AG10803 (cell line): ENCODE measurements at regions not wholly inside any gene's neighbourhood (a gene's known extent, or its start where the extent isn't known, plus 50 kb on each side); places are given as distances from the start of the nearest gene placed in this dataset.
"Not testable (repeated sequence)": the region's sequence is repeated elsewhere in the genome, so short reads cannot be mapped to it uniquely, and the experiment has no call there.

Experiments used
- DNase-seq: peaks from one replicate; pipeline ENCODE4 v3.0.0; 2010; ENCODE audit warnings: low read depth
- H3K4me3 ChIP-seq: 2 replicates; pipeline ENCODE4 v1.5.1; 2011; ENCODE audit warnings: mild to moderate bottlenecking, low read length, control low read depth
- CTCF ChIP-seq: conservative IDR thresholded peaks from 2 replicates; pipeline ENCODE4 v1.5.1; 2011; ENCODE audit warnings: mild to moderate bottlenecking, low read length, control low read depth, inconsistent platforms

DNA sequence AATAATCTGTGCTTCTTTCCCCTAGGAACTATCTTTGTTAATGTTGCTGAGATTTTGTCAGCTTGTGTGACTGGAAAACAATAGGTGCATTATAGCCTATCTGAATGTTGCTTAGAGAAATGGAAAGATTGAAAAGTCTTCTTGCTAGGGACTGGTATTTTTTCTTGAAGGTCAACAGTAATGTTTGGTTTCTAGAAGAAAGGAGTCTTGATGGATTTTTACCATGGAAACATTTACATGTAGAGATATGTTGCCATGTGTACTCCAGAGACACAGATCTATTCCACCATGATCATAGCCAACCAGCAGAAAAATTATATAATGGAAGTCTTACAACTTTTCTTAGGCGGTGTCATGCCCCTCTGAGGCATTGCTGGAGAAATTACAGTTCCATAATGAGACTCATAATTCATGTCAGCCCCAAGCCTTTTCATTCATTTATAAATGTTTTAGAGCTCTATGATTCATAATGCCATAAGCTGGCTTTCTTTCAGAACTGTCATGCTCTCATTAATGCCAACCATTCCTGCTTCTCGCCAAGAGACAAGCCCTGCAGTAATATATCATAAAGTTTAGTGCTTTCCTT is 175.1 kb upstream of the PTPRZ1 start:
- no peak overlapping the region for H3K4me3 ChIP-seq
- no peak for DNase-seq
- no peak for TF ChIP-seq CTCF

DNA sequence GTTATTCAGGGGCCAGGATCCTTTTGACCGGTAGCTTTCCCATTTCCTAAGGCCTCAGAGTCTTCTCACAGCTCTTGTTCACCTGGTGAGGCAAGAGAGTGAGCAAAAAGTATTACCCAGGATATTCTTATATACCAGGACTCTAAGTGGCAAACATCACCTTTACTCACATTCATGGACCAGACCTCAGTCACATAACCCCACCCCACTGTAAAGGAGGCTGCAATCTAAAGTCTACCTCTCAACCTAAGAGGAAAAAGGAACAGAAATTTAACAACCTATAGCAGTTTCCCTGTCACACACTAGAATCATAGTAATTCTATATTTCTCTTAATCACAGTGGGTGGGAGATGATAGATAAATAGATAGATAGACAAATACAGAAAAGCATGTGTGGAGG is 176.0 kb upstream of the PTPRZ1 start:
- TF ChIP-seq CTCF, result no peak
- no peak for DNase-seq
- no peak overlapping the region for H3K4me3 ChIP-seq

GRCh38 chr7:121689749-121690148 is 183.2 kb upstream of the PTPRZ1 start:
- no peak for TF ChIP-seq CTCF
- DNase-seq, result no peak
- no peak overlapping the region for H3K4me3 ChIP-seq

DNA sequence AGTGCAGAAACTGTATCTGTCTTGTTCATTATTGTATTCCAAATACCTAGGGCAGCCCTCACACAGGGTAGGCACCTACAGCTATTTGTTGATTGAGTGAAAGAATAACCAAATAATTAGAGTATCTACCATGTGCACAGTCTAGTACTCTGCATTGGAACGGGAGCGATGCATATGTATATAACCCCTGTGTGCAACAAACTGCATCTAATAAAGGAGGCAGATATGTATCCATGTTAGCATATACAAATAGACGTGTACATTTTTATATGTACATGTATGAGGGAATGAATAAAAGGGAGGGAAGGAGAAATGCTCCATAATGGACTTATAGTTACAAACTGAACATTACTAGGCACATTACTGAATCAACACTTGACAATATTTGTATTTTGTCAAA is 191.3 kb upstream of the PTPRZ1 start:
- DNase-seq, result no peak
- H3K4me3 ChIP-seq, result no peak overlapping the region
- TF ChIP-seq CTCF, result no peak

- DNase-seq, result no peak
- H3K4me3 ChIP-seq, result no peak overlapping the region
- TF ChIP-seq CTCF, result no peak
Observed at GRCh38 chr7:121676168-121676567, 196.8 kb upstream of the PTPRZ1 start.

GRCh38 chr7:121674455-121674854 is 198.5 kb upstream of the PTPRZ1 start:
- DNase-seq, H3K4me3 ChIP-seq: not testable (repeated sequence)

GRCh38 chr7:121669144-121669543 is 203.8 kb upstream of the PTPRZ1 start:
- no peak for TF ChIP-seq CTCF
- H3K4me3 ChIP-seq, result no peak overlapping the region
- no peak for DNase-seq

DNA sequence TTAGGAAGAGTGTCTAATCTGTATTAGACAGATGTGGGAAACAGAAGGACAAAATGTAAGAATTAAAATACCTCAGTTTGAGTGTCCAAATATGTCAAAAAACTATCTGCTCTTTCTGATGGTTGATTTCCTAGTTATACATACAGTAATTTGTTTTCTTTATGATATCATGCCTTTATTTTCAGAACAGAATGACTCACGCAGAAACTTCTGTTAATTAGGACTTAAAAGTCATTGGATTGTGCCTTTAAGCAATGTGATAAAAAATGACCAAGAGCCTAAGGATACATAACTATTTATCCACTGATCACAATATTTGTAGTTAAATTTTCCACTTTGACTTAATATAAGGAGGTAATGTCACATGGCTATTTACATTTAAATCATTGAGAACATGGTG is 206.7 kb upstream of the PTPRZ1 start:
- TF ChIP-seq CTCF, result no peak
- DNase-seq, result no peak
- H3K4me3 ChIP-seq, result no peak overlapping the region
